HepG2 (cell line): ENCODE measurements at regions not wholly inside any gene's neighbourhood (a gene's known extent, or its start where the extent isn't known, plus 50 kb on each side); places are given as distances from the start of the nearest gene placed in this dataset.

Experiments used
- ATF7 ChIP-seq, 2 experiments: fragments of 450-650 bp in 1 of 2; sonication (generic) in 1 of 2; formaldehyde crosslinking in 1 of 2; IDR thresholded peaks; 2 replicates each; pipeline versions ENCODE4 v1.4.0 to v1.6.1; 2016 to 2020; ENCODE audit warnings: antibody characterized with exemption in 1 of 2, mild to moderate bottlenecking in 1 of 2, missing genetic modification reagents in 1 of 2
- MTA3 ChIP-seq: sonication (generic); formaldehyde crosslinking; IDR thresholded peaks from 2 replicates; pipeline ENCODE4 v1.4.0; 2020; ENCODE audit warnings: missing genetic modification reagents
- NCOR1 ChIP-seq: fragments of 200-600 bp; sonication (generic); IDR thresholded peaks from 2 replicates; pipeline ENCODE4 v1.7.0; 2017; ENCODE audit warnings: antibody characterized with exemption, low read length, borderline replicate concordance
- WIZ ChIP-seq: sonication (generic); formaldehyde crosslinking; IDR thresholded peaks from 2 replicates; pipeline ENCODE4 v1.5.1; 2020; ENCODE audit warnings: mild to moderate bottlenecking, missing genetic modification reagents
- ZNF605 ChIP-seq: sonication (generic); formaldehyde crosslinking; IDR thresholded peaks from 2 replicates; pipeline ENCODE4 v1.8.0; 2022; ENCODE audit warnings: mild to moderate bottlenecking, missing genetic modification reagents
- TF ChIP-seq, protein P1 (sequence below): sonication (generic); formaldehyde crosslinking; IDR thresholded peaks from 2 replicates; pipeline ENCODE4 v1.5.1; 2020; ENCODE audit warnings: mild to moderate bottlenecking, missing genetic modification reagents, moderate library complexity

DNA sequence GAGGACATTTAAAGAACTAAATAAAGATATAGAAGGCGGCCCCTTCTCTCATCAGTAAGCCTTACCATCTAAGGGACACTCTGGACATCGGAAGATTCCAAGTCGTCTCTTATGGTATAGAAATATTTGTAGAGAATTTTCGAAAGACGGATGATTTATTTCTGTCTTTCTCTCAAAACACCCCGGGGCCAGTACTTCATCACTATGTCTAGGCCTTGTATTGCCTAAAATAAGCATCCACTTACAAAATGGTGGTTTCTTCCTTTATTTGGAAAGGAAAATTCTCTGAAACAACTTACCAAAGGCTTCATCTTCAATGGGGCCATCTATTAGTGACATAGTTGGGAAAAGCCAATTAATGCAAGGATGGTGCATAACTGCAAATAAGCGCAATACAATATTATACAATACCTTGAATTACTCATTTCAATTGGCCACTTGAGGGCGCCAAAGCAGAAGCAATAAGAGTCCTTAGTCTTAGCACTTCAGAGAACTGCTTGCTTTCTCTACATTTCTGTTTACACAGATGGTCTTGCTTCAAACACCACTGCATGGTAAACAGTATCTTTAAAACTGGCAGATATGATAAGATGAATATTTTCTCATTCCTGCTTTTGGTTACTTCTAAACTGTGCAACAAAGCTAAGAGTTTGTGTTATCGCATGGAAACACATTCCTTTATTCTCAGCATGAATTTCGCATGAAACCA, 113.2 kb downstream of the VIP start:
- TF ChIP-seq ATF7 (IDR thresholded peaks at IDR 0.05) (no peak), ATF7 (CRISPR knock-in tag; IDR thresholded peaks at IDR 0.05) (no peak), ZNF605 (CRISPR knock-in tag) (no peak), WIZ (CRISPR knock-in tag) (no peak), MTA3 (CRISPR knock-in tag) (no peak), NCOR1 (no peak)
- TF ChIP-seq, protein P1, sequence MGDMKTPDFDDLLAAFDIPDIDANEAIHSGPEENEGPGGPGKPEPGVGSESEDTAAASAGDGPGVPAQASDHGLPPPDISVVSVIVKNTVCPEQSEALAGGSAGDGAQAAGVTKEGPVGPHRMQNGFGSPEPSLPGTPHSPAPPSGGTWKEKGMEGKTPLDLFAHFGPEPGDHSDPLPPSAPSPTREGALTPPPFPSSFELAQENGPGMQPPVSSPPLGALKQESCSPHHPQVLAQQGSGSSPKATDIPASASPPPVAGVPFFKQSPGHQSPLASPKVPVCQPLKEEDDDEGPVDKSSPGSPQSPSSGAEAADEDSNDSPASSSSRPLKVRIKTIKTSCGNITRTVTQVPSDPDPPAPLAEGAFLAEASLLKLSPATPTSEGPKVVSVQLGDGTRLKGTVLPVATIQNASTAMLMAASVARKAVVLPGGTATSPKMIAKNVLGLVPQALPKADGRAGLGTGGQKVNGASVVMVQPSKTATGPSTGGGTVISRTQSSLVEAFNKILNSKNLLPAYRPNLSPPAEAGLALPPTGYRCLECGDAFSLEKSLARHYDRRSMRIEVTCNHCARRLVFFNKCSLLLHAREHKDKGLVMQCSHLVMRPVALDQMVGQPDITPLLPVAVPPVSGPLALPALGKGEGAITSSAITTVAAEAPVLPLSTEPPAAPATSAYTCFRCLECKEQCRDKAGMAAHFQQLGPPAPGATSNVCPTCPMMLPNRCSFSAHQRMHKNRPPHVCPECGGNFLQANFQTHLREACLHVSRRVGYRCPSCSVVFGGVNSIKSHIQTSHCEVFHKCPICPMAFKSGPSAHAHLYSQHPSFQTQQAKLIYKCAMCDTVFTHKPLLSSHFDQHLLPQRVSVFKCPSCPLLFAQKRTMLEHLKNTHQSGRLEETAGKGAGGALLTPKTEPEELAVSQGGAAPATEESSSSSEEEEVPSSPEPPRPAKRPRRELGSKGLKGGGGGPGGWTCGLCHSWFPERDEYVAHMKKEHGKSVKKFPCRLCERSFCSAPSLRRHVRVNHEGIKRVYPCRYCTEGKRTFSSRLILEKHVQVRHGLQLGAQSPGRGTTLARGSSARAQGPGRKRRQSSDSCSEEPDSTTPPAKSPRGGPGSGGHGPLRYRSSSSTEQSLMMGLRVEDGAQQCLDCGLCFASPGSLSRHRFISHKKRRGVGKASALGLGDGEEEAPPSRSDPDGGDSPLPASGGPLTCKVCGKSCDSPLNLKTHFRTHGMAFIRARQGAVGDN (CRISPR knock-in tag), result no peak
